ENCODE measurements at regions not wholly inside any gene's neighbourhood (a gene's known extent, or its start where the extent isn't known, plus 50 kb on each side); places are given as distances from the start of the nearest gene placed in this dataset.

DNA sequence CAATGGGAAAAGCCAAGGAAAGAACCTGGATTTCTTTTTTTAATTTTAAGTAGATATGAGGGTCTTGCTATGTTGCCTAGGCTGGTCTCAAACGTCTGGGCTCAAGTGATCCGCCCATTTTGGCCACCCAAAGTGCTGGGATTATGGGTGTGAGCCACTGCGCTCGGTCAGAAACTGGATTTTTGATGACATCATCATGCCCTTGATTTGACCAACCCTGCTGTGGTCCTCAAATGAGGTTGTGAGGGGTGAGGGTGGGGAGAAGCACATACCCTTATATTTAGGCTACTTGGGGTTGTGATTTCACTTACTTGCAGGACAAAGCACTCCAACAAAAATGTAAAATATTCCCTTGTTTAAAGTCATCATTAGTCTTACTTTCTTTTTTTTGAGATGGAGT is 70.4 kb downstream of the C3orf38 start (continued):
- no peak for TF ChIP-seq CHD7 (IDR thresholded peaks at IDR 0.05; ENCODE audit: insufficient replicate concordance, low read length)

Data from H1 (cell line).